Endodermal cell (in vitro differentiated cells): ENCODE measurements at regions not wholly inside any gene's neighbourhood (a gene's known extent, or its start where the extent isn't known, plus 50 kb on each side); places are given as distances from the start of the nearest gene placed in this dataset.

Source experiments
- DNase-seq: peaks from one replicate; pipeline ENCODE4 v3.0.0-alpha.2; 2017
- H3K27ac ChIP-seq: 2 replicates; pipeline ENCODE4 v1.5.1; 2013; ENCODE audit warnings: mild to moderate bottlenecking, low read depth, low read length, moderate library complexity
- H3K27me3 ChIP-seq: 2 replicates; pipeline ENCODE4 v1.6.1; 2013; ENCODE audit warnings: mild to moderate bottlenecking, low read length, moderate library complexity; ENCODE audit not compliant: insufficient read depth, control insufficient read depth, poor library complexity, severe bottlenecking
- H3K36me3 ChIP-seq: 2 replicates; pipeline ENCODE4 v1.7.0; 2013; ENCODE audit warnings: mild to moderate bottlenecking, low read length, moderate library complexity; ENCODE audit not compliant: control insufficient read depth, insufficient read depth
- H3K4me1 ChIP-seq: one replicate; pipeline ENCODE4 v1.7.0; 2013; ENCODE audit warnings: low read length; ENCODE audit not compliant: control insufficient read depth, insufficient read depth
- H3K4me3 ChIP-seq: 2 replicates; pipeline ENCODE4 v1.5.1; 2013; ENCODE audit warnings: mild to moderate bottlenecking, low read length, moderate library complexity
- H3K9ac ChIP-seq: 2 replicates; pipeline ENCODE4 v1.6.1; 2013; ENCODE audit warnings: mild to moderate bottlenecking, low read length, moderate library complexity; ENCODE audit not compliant: poor library complexity, severe bottlenecking; ENCODE audit errors: extremely low read depth
- H3K9me3 ChIP-seq: 2 replicates; pipeline ENCODE4 v1.6.1; 2013; ENCODE audit warnings: mild to moderate bottlenecking, low read length, moderate library complexity; ENCODE audit not compliant: control insufficient read depth
- H3K27ac Mint-ChIP-seq: 2 replicates; pipeline ENCODE4 v1.8.0; 2020; ENCODE audit warnings: mixed read lengths
- H3K27me3 Mint-ChIP-seq: 2 replicates; pipeline ENCODE4 v1.8.0; 2021; ENCODE audit warnings: mild to moderate bottlenecking, mixed read lengths; ENCODE audit not compliant: insufficient read depth
- H3K36me3 Mint-ChIP-seq: 2 replicates; pipeline ENCODE4 v1.8.0; 2020; ENCODE audit warnings: low read depth, mixed read lengths
- H3K4me1 Mint-ChIP-seq: 2 replicates; pipeline ENCODE4 v1.8.0; 2020; ENCODE audit warnings: mixed read lengths
- H3K4me3 Mint-ChIP-seq: 2 replicates; pipeline ENCODE4 v1.8.0; 2020; ENCODE audit warnings: mild to moderate bottlenecking, moderate library complexity, mixed read lengths
- H3K9me3 Mint-ChIP-seq: 2 replicates; pipeline ENCODE4 v1.8.0; 2020; ENCODE audit warnings: mild to moderate bottlenecking, mixed read lengths
- WGBS, 2 experiments: methylation state at CpG; one replicate each; pipeline versions ENCODE4 v1.1.5 to v1.1.7; 2013; ENCODE audit warnings: missing lambda C conversion rate in 2 of 2, mixed read lengths in 1 of 2; ENCODE audit not compliant: insufficient coverage in 1 of 2, insufficient read length in 1 of 2; 5-methylcytosine and 5-hydroxymethylcytosine counted together
- TF ChIP-seq, protein P1 (sequence below): fragments of 200-600 bp; sonication (generic); conservative IDR thresholded peaks from 2 replicates; pipeline ENCODE4 v1.5.0; 2021; ENCODE audit warnings: antibody characterized with exemption, mild to moderate bottlenecking

DNA sequence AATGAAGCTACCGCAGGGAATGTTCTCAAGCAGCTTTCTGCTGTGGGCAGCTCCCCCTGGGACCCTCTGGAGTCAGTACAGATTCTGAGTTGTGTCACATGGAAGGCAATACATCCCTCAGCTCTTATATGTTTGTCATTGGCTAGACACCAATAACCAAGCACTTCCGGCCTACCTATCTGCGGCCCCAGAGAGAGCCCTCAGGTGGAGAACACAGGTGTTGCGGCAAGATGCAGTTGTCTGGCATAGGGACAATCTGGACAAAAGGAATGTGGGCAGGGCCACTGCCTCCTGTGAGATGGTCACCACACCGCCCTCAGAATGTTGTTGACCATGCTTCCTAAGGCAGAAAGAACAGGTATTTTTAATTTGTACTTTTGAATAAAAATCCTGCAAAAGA lies 118.7 kb downstream of the BRMS1L start:
- H3K36me3 Mint-ChIP-seq, result no peaks in the 10 kb centered on the region
- peaks cover 1% of the 10 kb centered on the region for H3K4me1 ChIP-seq
- 68 to 93% methylated on average over 3 to 5 of the region's 5 CpGs for WGBS, 2 experiments
- H3K4me3 Mint-ChIP-seq, result no peak overlapping the region
- H3K27ac Mint-ChIP-seq, result no peak overlapping the region
- H3K9me3 Mint-ChIP-seq, result no peaks in the 10 kb centered on the region
- H3K27me3 ChIP-seq, result peaks cover 7% of the 10 kb centered on the region
- H3K9me3 ChIP-seq, result no peaks in the 10 kb centered on the region
- H3K9ac ChIP-seq, result no peak overlapping the region
- TF ChIP-seq, protein P1, sequence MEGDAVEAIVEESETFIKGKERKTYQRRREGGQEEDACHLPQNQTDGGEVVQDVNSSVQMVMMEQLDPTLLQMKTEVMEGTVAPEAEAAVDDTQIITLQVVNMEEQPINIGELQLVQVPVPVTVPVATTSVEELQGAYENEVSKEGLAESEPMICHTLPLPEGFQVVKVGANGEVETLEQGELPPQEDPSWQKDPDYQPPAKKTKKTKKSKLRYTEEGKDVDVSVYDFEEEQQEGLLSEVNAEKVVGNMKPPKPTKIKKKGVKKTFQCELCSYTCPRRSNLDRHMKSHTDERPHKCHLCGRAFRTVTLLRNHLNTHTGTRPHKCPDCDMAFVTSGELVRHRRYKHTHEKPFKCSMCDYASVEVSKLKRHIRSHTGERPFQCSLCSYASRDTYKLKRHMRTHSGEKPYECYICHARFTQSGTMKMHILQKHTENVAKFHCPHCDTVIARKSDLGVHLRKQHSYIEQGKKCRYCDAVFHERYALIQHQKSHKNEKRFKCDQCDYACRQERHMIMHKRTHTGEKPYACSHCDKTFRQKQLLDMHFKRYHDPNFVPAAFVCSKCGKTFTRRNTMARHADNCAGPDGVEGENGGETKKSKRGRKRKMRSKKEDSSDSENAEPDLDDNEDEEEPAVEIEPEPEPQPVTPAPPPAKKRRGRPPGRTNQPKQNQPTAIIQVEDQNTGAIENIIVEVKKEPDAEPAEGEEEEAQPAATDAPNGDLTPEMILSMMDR, result peak; percentile 74
- DNase-seq, result peak; percentile 86
- peaks cover under 1% of the 10 kb centered on the region for H3K4me1 Mint-ChIP-seq
- no peaks in the 10 kb centered on the region for H3K36me3 ChIP-seq
- peaks cover 5% of the 10 kb centered on the region for H3K27me3 Mint-ChIP-seq
- H3K27ac ChIP-seq, result no peak overlapping the region
- H3K4me3 ChIP-seq, result no peak overlapping the region

DNA sequence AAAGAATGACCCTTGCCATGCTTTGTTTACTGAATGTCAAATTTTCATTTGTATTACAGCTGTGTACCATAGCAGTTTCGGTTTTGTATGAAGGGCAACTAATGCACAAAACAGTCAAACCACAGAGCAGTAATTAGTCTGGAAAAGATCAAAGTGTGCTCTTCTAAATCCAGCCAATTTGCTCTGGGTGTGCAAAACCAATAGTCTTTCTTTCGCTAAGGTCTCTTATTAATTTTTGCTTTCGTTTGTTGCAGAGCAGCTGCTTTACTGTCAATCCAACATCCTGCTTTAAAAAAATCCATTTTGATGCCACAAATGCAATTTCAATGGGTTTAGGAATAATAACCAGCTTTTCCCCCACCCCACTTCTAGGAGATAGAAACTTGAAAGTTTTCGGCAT lies 114.2 kb downstream of the BRMS1L start:
- Histone ChIP-seq H3K4me1 (no peaks in the 10 kb centered on the region), H3K27ac (no peak overlapping the region), H3K4me3 (no peak overlapping the region), H3K27me3 (peaks cover 9% of the 10 kb centered on the region), H3K9ac (no peak overlapping the region), H3K36me3 (no peaks in the 10 kb centered on the region), H3K9me3 (no peaks in the 10 kb centered on the region)
- no peak overlapping the region for H3K27ac Mint-ChIP-seq
- H3K9me3 Mint-ChIP-seq, result no peaks in the 10 kb centered on the region
- TF ChIP-seq, protein P1, result no peak
- H3K4me3 Mint-ChIP-seq, result no peak overlapping the region
- 69 to 71% methylated on average over 4 of the region's 4 CpGs for WGBS, 2 experiments
- no peaks in the 10 kb centered on the region for H3K36me3 Mint-ChIP-seq
- DNase-seq, result no peak
- H3K27me3 Mint-ChIP-seq, result peaks cover 6% of the 10 kb centered on the region
- peaks cover 4% of the 10 kb centered on the region for H3K4me1 Mint-ChIP-seq

DNA sequence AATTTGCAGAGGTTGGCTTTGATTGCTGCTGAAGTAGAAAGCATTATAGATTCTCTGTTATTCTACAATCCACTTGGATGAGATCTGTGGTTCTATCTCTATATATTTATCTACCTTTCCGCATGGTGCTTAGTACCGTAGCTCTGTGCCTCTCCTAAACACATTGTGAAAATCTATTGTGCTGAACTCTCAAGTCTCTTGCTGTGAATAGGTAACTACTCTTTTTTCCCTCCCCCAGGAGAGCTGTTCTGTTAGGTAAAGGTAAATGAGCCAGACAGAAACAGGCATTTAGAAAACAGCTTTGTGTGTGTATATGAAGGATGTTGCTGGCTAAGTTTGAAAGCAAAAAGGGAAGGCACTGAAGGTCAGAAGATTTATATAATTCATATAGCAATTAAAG lies 112.6 kb downstream of the BRMS1L start:
- TF ChIP-seq, protein P1, result no peak
- no peaks in the 10 kb centered on the region for H3K9me3 ChIP-seq
- no peaks in the 10 kb centered on the region for H3K4me1 ChIP-seq
- no peak overlapping the region for H3K4me3 ChIP-seq
- H3K9ac ChIP-seq, result no peak overlapping the region
- Mint-ChIP-seq H3K36me3 (no peaks in the 10 kb centered on the region), H3K4me3 (no peak overlapping the region), H3K27me3 (peaks cover 9% of the 10 kb centered on the region), H3K27ac (no peak overlapping the region), H3K9me3 (no peaks in the 10 kb centered on the region), H3K4me1 (peaks cover 4% of the 10 kb centered on the region)
- DNase-seq, result no peak
- H3K27me3 ChIP-seq, result peaks cover 9% of the 10 kb centered on the region
- WGBS, 2 experiments, result 70 to 100% methylated on average over 1 to 2 of the region's 2 CpGs
- H3K36me3 ChIP-seq, result no peaks in the 10 kb centered on the region
- H3K27ac ChIP-seq, result no peak overlapping the region
